Hematopoietic multipotent progenitor cell (in vitro differentiated cells): ENCODE measurements at regions not wholly inside any gene's neighbourhood (a gene's known extent, or its start where the extent isn't known, plus 50 kb on each side); places are given as distances from the start of the nearest gene placed in this dataset.

Experiments
- DNase-seq, 3 donors: peaks; one replicate each; pipeline ENCODE4 v3.0.0-alpha.2; 2011 to 2015; ENCODE audit warnings: low read depth in 2 of 3, low spot score in 2 of 3

DNA sequence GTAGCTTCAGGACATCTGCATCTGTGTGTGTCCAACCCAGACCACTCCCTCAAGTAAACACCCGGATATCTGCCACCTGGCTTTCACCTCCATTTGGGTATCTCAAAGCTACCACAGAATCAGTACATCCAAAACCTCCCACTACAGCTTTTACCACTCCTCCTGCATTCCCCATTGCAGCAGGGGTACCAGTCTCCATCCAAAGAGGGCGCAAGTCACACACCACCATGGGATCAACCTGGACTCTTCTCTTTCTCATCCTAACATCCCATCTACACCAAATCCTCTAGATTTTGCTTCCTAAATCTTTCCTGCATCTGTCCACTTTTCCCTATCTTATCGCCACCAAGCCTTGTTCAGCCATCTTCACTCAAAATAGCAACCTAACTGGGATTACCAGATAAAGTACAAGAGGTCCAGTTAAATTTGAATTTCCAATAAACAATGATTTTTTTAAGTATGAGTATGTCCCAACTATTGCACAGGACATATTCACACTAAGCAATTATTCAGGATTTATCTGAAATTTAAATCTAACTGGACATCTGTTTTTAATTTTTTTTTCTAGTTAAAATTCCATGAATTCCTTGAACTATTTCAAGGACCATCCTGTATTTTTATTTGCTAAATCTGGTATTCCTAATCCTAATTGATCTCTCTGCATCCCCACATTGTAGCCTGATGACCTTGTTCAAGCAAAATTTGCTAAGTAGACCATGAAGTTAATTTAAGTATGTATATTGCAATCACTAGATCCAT is 164.3 kb upstream of the MLN start:
- DNase-seq = no peak

DNA sequence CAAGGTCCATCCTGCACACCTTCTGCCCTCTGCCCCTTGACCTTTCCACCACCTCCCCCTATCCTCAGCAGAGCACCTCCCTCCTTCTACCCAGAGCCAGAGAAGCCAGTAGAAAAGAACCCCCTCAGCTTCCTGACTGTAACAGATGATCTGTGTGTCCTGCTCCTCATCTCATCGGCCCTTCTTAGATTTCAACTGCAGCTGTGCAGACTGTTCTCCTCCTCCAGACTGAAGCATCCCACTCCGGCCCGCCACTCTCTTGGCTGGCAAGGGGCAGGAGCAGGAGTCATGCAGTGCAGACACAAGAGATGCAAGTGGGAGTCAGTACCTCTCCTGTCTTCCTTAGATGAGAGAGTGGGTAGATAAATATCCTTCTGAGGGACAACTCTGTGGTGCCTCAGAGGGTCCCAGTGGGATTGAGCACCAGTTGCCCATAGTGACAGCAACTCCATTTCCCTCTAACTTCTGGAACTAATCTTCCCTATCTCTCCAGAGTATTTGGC is 163.5 kb upstream of the MLN start:
- no peak for DNase-seq

DNA sequence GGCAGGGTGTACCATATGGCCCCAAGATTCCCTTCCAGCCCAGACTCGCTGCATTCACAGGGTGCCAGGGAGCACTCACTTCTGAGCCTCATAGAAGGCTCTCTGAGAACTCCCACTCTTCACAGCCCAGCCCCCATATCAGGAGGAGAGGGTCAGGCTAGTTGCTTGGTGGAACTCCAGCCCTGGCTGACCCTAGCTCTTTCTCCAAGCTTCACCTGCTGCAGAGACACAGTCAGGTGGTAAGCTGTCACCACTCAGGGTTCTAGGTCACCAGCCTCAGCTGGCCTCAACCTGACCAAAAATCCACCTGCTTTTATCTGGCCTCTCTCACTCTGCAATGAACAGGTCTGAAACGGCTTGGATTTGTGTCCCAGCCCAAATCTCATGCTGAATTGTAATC is 162.7 kb upstream of the MLN start:
- no peak for DNase-seq

DNA sequence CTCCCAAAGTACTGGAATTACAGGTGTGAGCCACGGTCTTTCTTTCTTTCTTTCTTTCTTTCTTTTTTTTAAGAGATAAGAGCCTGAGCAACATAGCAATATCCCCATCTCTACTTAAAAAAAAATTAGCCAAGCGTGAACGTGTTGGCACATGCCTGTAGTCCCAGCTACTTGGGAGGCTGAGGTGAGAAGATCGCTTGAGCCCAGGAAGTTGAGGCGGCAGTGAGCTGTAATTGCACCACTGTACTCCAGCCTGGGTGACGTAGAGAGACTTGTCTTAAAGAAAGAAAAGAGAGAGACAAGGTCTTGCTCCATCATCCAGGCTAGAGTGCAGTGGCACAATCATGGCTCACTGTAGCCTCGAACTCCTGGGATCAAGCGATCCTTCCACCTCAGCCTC is 162.0 kb upstream of the MLN start:
- no peak for DNase-seq

DNA sequence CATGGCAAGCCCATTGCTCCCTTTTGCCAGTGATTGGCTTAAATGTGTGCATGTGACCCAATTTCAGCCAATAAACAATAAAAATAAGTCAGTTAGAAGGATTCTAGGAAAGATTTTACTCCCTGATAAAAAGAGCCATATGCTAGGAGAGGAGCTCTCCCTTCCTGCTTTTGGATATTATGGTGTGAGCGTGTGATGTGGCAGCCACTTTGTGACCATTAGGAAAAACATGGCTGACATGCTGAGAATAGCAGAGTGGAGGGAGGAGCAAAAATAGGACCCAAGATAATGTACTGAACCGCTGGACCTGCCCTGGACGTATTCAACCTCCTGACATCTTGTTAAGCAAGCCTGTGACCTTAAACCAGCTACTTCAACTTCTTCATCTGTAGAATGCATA is 160.6 kb upstream of the MLN start:
- DNase-seq = no peak

DNA sequence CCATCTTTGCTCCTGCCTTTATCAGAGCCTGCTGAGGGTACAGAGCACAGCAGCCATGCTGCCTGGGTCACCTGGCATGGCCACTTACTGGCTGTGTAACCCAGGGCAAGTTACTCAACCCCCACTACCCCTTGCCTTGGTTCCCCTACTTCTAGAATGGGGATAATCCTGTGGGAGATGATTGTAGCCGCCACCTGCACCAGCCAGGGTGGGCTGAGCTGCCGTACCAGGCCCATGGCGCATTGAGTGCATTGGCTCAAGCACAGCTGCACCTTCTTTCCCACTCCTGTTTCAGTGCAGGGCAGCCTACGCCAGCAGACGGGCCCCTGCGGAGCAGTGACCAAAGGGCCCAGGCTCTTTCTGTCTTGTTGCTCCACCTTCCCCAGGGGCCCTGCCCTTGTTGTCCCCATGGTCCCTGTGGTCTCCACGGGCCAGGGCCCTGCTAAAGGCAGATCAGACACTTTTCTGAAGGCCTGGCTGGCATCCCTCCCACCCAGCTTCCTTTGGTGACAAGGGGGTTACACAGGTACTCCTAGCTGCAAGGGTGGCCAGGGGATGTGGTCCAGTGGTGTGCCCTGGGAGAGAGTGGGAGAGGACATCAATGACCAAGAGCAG is 159.4 kb upstream of the MLN start:
- no peak for DNase-seq

DNA sequence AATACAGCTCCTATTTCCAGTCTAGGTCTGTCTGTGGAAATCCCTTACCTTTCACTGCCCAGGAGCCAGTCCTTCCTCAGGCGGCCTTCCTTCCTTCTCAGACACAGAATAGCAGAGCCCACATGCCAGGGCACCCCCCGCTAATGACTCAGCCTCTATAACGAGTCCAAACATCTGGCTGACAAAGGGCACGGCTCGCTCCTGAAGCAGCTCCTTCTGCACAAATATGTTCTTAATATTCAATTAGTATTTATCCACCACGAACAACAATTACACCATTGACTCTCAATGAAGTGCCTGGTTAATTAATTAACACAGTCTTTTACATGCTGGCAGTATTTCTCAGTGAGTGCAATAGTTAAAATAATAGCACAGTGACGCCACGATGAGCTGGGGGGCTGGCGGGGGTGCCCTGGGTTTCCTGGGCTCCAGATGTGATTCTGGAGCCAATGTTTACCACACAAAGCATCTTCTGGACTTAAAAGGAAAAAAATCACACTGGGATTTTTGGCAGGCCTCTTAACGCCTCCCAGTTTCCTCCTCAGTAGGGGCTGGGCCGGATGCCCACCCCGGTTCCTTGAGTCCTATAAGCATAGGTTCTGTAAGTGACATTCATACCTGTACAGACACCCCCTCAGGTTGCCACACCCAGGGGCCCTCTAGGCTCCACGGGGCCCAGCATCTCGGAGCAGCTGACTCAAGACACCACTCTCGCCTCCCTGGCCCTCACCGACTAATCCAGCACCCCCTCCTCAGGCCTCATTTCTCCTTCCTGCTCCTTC is 158.6 kb upstream of the MLN start:
- peak in 1 of 3 donors; percentile 20 for DNase-seq

DNA sequence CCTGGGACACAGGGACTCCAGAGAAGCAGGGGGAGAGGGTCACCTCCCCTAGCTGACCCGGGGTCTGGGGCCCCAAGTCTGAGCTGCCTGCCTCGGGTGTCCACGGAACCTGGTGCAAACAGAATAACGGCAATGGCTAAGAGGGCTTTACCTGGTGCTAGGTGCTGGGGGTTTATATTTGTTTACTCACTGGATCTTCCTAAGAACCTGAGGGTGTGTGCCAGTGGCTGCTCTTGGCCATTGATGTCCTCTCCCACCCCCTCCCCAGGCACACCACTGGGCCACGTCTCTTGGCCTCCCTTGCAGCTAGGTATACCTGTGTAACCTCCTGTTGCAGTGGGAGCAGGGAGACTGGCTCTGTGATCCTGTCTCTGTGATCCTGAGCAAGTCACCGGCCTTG is 157.9 kb upstream of the MLN start:
- DNase-seq = no peak

DNA sequence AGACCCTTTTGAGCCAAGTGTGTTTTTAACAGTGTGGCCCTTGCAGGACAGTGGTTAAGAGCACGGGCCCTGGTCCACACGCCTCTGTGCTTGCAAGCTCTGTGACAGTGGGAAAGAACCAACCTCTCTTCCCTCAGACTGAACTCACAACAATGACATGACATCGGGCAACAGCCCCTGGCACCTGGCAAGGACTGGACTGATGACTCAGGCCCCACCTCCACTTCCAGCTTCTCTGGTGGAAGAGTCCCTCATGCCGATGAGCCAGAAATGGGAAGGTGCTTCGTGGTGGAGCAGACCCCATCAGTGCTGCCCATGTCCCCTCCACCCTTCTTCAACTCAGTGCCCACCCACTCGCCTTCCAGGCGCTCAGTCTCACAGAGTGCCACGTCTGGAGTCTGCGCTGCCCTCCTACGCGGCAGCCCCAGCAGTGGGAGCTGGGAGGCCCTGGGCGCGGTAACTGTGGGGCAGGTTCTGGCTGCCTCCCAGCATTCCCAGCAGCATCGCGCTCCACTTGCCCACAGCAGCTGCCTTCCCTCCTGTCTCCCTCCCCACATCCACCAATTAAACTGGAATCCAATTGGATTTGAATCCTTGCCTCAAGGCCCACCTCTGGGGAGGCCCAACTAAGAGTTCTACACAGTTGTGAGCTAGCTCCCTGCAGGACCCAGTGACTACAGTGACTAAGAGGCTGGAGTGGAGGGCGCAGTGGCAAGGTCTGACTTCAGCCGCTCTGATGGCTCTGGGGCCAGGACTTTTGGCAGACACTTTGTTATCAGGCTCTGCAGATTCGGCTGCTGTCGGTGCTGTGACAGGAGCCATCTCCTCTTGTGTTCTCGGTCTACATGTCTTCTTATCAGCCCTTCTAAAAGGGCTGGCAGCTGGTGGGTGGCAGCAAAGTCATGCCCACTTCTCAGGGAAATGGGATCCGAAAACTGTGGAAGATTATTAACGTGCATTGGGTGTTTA is 156.8 kb upstream of the MLN start:
- no peak for DNase-seq

DNA sequence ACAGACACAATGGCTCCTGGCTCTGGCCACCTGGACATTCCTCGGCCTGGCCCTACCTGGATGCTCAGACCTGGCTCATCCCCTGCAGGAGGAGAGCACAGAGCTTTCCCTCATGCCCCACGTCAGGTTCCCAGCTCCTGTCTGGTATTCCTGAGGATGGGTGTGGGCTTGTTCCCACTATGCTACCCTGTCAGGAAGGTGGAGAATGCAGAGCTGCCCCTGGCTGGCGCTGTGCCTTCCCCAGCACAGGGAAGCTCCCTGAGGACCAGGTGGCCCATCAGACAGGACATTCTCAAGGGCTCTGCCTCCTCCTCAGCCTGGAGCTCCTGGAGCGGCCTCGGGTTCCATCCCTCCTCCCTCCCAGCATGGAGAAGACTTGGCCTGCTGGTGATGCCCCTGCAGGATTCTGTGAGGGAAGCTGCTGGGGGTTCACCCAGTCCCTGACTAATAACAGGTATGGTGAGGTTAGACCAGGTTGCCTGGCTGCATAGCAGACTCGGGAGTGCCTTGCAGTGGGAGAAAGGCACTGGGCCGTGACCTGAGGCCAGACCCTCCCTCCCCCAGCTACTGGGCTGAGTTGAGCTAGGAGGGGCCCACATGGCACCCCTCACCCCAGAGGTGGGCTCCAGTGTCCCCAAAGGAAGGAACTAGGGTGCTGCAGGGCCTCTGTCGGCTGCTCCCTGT is 156.0 kb upstream of the MLN start:
- DNase-seq = no peak

DNA sequence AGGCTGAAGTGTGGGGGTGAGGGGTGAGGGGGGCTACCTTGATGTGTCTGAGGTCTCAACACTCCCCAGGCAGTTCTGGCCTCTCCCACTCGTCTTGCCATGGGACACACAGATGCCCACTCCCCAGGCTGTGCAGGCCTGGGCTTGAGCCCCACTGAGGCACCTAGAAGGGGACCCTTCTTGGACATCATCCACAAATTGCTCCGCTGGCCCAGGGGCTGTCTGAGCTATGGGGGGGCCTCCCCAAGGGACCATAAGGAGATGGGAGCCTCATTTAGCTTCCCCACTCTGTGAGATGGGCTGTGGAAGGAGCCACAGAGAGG is 155.5 kb upstream of the MLN start:
- no peak for DNase-seq

DNA sequence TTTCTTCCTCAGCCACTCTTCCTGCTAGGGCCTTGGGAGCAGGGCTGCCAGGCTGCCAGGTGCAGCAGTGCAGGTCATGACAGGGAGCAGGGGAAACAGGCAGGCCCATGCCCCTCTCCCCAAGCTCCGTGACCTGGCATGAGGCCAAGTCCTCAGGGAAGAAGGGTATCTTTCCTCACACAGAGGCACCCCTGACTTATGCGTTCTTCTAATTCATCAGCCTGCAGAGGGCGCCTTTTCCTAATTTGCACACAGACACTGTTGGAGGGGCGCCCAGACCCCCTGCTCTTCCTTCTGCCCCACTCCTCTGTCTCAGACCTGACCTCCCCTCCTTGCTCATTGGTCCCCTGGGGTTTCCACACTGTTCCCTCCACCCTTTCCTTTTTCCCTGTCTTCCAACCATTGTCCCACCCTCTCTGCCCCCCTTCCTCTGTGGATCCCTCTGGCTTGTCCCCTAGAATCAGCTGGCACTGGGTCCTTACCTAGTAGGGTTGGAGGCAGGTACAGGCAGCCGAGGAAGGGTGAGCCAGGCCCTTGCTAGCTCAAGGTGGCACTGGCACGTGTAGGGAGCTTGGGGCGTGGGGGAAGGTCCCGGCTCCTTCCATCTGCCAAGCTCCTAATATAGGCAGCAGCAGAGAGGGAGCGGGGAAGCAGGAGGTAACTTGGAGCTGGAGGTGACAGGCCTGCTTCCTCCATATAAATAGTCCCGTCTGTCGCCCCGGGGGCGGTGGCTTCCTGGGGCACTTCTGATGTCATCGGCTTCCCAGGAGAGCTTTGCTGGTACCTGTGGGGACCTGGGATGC is 154.9 kb upstream of the MLN start:
- peak in 2 of 3 donors; percentile 31 to 47 for DNase-seq

DNA sequence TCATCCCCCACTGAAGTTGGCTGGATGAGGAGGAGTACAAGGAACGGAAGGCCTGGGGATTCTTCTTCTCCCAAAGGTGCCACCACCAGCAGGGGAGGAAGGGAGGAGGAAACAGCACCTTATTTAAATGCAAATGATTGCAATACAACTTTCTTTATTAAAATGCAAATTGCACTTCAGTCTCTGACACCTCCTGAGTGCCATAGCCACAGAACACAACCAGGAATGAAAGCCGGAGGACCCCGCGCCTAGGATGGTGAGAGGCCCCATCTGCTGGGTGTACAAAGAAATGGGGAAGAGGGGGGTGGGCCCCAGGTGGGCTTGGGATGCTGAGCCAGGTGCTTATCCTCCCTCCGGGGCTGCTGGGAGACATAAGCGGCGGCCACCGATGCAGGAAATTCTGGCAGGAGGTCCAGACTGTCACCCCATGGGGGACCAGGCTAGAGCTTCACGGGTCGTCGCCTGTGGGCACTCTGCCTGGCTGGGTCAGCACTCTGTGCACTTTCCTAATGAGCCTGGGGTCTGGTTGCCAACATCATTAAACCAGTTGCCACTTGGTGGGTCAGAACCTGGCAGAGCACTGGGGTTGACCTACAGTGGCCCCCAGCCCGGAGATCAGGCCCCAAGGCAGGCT is 154.2 kb upstream of the MLN start:
- DNase-seq = no peak

DNA sequence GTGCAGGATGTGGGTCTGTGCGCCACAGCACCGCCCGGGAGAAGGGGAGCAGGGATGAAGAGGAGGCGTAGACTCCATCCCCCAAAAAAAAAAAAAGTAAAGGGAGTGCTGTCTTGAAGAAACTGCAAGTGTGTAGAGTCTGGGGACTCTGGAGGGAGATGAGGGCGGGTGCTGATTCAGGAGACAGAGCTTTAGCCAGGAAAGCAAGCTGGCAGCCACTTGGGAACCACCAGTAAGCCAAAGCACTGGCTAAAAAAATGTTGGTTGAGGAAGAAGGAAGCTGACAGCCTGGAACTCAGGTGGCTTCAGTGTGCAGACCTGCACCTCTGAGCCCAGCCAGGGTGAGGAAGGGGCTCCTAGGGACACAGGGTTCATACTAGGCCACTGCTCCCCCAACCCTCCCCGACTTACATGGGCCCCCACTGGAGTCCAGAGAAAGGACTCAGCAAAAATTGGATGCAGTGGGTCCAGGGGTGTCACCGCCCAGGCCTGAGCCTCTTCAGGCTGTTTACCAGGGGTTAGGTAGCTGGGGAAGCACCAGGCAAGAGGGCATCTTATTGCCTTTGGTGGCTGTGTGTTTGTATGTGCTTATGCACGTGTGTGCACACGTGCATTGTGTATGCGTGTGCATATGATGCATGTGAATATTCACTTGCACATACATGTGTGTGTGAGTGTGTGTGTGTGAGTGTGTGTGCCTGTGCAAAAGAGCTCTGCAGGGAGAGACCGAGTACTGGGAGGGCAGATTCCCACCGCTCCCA is 153.5 kb upstream of the MLN start:
- no peak for DNase-seq

DNA sequence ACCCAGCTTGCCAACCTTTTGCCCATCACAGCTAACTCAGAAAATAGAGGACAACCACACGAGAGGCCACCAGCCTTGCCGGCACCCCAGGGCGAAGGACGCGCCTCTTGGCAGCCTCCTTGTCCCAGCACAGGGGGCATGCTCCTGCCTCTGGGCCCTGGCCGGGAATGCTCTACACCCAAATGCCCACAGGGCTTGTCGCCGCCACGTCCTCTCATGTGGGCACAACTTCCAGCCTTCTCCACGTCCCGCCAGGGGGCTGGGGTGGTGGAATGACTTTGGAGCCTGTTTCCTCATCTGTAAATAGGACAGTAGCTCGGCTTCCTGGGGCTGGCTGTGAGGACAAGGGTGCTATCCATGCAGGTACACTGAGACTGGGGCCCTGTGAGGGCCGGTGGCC is 152.4 kb upstream of the MLN start:
- DNase-seq = no peak

DNA sequence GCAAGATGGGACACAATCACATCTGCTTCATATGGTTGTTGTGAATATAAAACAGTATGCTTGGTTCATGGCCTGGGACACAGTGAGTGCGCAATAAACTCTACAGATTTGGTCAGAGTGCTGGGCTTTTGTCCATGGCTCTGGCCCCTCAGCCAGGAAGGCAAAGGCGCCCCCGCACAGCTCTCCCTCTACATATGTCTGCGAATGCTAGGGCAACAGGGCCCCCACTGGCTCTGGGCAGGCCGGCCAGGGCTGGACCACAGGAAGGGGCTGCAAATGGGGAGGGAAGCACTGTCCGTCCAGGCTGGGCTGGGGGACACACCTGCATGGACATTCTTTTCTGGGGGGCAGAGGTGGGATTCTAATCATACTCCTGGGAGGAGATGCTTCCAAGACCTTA is 151.8 kb upstream of the MLN start:
- no peak for DNase-seq

DNA sequence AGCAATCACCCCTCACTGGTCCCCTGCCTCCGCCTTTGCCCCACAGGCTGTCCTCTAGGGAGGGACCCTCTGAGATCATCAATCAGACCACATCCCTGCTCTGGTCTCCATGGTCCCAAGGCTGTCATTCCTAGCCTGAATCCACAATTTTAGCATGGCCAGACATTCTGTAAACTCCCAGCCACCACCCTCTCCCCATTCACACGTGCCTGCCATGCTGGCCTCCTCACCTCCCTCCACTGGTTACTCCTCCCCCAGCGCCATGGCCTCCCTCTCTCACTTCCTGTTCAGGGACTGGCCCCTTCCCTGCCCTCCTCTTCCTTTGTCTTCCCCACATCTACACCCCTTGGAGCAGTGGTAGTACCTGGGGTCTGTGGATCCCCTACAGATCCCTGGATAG is 150.7 kb upstream of the MLN start:
- no peak for DNase-seq

DNA sequence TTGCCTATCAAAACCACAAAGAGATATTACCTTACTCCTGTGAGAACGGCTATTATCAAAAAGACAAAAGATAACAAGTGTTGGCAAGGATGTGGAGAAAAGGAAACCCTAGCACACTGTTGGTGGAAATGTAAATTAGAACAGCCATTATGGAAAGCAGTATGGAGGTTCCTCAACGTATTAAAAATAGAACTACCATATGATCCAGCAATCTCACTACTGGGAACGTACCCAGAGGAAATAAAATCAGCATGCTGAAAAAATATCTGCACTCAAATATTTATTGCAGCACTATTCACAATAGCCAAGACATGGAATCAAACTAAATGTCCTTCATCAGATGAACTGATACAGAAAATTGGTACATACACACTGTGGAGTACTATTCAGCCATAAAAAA is 149.4 kb upstream of the MLN start:
- DNase-seq = no peak
